LNCaP clone FGC (cell line): ENCODE measurements at regions not wholly inside any gene's neighbourhood (a gene's known extent, or its start where the extent isn't known, plus 50 kb on each side); places are given as distances from the start of the nearest gene placed in this dataset.

ENCODE experiments used
- DNase-seq: peaks from one replicate; pipeline ENCODE4 v3.0.0-alpha.2; 2011; ENCODE audit warnings: low read depth
- H3K4me3 ChIP-seq: 2 replicates; pipeline ENCODE4 v1.5.1; 2011; ENCODE audit warnings: mild to moderate bottlenecking, low read depth, low read length, control low read depth
- CTCF ChIP-seq: IDR thresholded peaks from 2 replicates; pipeline ENCODE4 v1.5.1; 2012; ENCODE audit warnings: mild to moderate bottlenecking; ENCODE audit not compliant: control insufficient read depth, insufficient read depth; ENCODE audit errors: extremely low read depth

- TF ChIP-seq CTCF: no peak
- no peak for DNase-seq
- no peak overlapping the region for H3K4me3 ChIP-seq
These were observed 383.4 kb downstream of the ZNF536 start for GRCh38 chr19:30755581-30755980.

DNA sequence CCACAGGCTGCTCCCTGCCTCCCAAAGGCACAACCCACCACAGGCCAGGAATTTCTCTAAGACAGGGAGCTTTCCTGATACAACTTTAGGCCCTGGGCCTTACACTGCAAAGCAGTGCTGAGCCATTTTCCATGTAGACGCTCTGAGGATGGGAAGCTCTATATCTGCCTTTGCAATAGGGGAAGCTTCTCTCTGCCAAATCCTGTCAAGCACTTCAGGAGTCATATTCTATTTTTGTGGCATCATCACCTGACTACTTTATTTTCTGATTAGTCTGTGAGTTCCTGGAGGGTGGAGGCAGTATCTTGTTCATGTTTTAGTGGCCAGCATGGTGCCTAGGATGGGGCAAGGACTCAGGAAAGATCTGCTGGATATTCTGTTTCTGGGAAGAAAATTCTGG is 382.0 kb downstream of the ZNF536 start:
- no peak for DNase-seq
- H3K4me3 ChIP-seq: no peak overlapping the region
- no peak for TF ChIP-seq CTCF

GRCh38 chr19:30752876-30753275 is 380.7 kb downstream of the ZNF536 start:
- TF ChIP-seq CTCF: no peak
- H3K4me3 ChIP-seq: no peak overlapping the region
- DNase-seq: no peak

GRCh38 chr19:30752201-30752600 is 380.0 kb downstream of the ZNF536 start:
- no peak for TF ChIP-seq CTCF
- DNase-seq: no peak

DNA sequence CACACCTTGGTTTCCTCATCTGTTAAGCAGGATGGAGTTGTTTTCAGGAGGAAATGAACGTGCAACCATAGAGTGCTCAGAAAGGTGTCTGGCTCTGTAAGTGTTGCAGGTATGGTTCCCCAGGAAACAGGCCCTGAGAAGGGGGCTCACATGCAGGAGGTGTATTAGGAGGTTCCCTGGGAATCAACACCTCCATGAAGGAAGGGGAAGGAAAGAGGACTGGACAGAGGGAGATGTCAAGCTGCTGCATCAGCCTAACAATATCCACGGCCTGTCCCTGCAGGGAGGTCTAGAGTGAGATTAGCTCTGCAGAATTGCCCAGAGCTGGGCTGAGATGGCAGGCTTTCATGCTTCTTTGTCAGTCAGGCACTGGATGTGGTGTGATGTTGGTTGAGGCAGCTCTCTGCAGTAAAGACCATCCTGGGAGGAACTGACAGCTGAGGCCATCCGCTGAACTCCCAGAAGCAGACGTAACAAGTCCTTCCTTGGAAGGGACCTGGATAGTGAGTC is 373.3 kb downstream of the ZNF536 start:
- TF ChIP-seq CTCF: no peak
- DNase-seq: no peak
- H3K4me3 ChIP-seq: no peak overlapping the region

More at GRCh38 chr19:30752201-30752600, 380.0 kb downstream of the ZNF536 start:
- no peak overlapping the region for H3K4me3 ChIP-seq

GRCh38 chr19:30744741-30745475 is 372.7 kb downstream of the ZNF536 start:
- TF ChIP-seq CTCF: no peak
- H3K4me3 ChIP-seq: no peak overlapping the region
- no peak for DNase-seq

- no peak overlapping the region for H3K4me3 ChIP-seq
- no peak for DNase-seq
- TF ChIP-seq CTCF: no peak
These were observed 371.5 kb downstream of the ZNF536 start for GRCh38 chr19:30743702-30744101.
